ENCODE measurements at regions not wholly inside any gene's neighbourhood (a gene's known extent, or its start where the extent isn't known, plus 50 kb on each side); places are given as distances from the start of the nearest gene placed in this dataset.

DNA sequence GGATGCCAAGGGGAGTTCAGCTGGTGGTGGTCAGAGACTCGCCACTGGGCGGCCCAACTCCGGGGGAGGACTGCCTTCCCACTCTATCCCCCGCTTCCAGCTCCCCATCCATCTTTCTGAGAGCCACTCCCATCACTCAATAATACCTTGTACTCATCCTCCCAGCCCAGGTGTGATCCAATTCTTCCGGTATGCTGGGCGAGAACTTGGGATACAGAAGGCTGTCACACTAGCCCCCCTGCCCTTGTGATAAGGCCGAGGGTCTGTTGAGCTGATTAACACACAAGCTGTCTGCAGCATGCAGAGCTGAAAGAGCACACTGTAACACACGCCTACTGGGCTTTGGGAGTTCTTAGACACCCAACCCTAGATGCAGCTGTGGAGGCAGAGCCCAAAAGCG, 460.4 kb upstream of the EEF2KMT start:
- no peak for DNase-seq

DNA sequence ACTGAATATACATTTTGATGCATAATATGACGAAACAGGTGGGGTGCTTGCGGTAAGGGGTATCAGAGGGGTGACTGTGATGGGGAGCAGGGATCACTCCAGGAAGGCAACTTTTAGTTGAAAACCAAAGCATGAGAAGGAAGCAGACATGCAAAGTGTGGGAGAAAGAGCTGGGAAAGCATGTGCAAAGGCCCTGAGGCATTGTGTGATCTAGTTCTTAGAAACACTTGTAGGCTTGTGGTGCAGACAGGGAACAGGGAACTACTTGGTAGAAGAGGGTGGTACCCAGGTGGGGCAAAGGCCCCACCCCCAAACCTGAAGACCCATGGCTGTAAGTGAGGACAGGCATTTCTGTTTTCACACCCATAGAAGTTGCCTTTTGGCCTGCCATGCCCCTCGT, 459.9 kb upstream of the EEF2KMT start:
- DNase-seq: no peak

- no peak for DNase-seq
Measured at GRCh38 chr16:5556158-5556810, 458.7 kb upstream of the EEF2KMT start.

- no peak for DNase-seq
Measured at GRCh38 chr16:5551909-5552308, 454.3 kb upstream of the EEF2KMT start.

GRCh38 chr16:5549802-5550201, 452.2 kb upstream of the EEF2KMT start:
- no peak for DNase-seq

DNA sequence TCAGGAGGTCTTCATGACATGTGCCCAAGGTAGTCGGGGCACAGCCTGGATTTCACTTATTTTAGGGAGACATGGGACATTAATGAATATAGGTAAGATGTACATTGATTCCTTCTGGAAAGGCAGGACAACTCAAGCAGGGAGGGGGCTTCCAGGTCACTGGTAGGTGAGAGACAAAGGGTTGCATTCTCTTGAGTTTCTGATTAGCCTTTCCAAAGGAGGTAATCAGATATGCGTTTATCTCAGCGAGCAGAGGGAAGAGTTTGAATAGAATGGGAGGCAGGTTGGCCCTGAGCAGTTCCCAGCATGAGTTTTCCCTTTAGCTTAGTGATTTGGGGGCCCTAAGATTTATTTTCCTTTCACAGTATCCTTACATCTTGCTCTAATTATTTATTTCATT, 443.8 kb upstream of the EEF2KMT start:
- no peak for DNase-seq

- no peak for DNase-seq
Measured at GRCh38 chr16:5537347-5537746, 439.8 kb upstream of the EEF2KMT start.

- no peak for DNase-seq
Measured at GRCh38 chr16:5533321-5533888, 435.8 kb upstream of the EEF2KMT start.

GRCh38 chr16:5527817-5528216, 430.2 kb upstream of the EEF2KMT start:
- DNase-seq: no peak

DNA sequence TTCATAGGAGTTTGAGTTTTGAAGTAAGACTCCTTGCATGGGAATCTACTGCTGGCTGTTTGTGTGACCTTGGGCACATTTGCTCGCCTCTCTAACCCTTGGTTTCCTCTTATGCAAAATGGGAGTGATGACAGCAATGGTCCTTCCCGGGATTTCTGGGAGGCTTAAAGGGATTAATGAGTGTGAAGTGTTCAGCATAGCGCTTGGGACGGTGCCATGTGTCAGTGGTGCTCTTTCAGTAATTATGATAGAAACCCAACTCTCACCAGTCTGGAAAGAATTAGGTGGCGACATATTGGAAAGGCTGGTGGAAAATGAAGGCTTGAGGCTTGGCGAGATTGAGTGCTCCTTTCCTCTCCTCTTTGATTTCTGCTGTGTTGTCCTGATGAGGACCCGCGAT, 429.2 kb upstream of the EEF2KMT start:
- DNase-seq: no peak

DNA sequence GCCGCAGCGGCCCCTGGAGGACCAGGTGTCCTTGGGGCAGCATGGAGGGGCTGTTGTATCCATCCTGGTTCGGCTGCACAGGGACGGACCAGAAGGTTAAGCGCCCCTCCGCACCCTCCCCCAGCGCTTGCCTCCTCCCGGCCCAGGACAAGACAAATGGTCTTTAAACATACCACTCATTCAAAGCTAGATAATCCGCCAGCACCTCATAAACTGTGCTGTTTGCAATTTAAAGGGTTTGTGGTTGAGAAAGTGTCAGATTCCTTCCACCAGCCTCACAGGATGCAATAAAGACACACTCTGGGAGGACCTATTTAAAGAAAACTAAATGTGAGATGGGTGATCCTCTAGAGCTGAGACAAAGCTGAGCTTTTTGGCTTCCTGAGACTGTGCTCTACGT, 426.2 kb upstream of the EEF2KMT start:
- DNase-seq: no peak

DNA sequence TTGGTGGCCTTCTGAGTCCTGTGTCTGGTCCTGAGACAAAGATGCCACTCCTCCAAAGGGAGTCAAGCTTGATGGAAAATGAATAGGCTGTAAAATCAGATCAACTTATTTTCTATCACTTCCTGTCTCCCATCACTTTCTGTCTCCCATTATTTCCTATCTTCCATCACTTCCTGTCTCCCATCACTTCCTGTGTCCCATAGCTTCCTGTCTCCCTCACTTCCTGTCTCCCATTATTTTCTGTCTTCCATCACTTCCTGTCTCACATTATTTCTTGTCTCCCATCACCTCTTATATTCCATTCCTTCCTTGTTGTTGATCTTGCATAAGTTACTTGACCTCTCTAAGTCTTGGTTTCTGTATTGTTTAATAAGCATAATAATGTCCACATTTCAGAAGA, 418.5 kb upstream of the EEF2KMT start:
- no peak for DNase-seq

DNA sequence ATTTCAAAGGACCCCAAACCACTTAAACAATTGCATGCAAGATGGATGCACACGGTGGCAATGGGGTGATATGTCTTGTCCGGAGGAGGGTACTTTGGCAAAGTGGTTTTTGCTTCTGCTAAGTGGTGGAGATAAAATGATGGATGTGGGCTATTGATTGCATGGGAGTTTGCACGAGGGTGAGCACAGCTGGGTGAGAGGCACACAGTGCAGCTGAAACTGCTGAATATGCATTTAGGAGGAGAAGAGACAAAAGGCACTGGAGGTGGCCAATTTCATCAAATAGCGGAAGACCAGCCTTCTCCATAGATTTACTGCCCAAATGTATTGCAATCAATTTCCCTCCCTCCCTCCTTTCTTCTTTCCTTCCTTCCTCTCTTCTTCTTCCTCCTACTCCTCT, 414.4 kb upstream of the EEF2KMT start:
- no peak for DNase-seq

DNA sequence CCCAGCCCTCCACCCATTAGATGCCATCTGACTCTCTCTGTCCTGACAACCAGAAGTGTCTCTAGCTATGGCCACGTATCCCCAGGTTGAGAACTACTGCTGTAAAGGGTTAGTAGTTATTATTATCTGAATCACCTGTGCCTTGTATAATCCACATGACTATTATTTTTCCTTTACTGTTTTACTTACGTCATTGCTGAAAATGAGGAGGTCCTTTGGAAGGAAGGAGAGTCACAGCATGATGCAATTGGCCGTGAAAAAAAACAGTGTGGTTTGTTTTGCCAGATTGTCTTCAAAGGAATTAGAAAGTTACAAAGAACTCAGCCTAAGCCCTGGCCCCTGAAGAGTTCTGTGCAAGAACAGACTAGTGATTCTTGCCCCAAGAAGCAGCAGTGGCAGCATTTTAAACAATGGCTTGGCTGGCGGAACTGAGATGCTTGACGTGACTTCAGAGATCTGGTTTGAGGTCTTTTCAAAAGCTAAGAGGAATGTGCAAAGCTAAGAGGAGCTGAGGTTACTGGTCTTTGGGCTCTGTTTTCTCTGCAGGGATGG, 413.3 kb upstream of the EEF2KMT start:
- DNase-seq: no peak

- no peak for DNase-seq
Measured at GRCh38 chr16:5509794-5510193, 412.2 kb upstream of the EEF2KMT start.

GRCh38 chr16:5509336-5509735, 411.7 kb upstream of the EEF2KMT start:
- no peak for DNase-seq

DNA sequence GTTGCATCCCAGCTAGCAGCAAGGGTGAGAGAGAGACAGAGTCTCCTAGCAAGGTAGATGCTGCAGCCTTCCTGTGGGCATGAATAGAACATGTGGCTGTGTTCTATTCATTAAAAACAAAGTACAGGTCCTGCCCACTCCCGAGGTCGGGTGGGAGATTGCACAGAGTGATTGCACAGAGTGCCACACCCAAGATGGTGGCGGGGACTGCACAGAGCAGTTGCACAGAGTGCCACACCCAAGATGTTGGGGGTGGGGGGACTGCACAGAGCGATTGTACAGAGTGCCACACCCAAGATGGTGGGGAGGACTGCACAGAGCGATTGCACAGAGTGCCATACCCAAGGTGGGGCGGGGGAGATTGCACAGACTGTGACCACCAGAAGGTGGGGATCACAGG, 410.8 kb upstream of the EEF2KMT start:
- no peak for DNase-seq

GRCh38 chr16:5506021-5506420, 408.4 kb upstream of the EEF2KMT start:
- no peak for DNase-seq

DNA sequence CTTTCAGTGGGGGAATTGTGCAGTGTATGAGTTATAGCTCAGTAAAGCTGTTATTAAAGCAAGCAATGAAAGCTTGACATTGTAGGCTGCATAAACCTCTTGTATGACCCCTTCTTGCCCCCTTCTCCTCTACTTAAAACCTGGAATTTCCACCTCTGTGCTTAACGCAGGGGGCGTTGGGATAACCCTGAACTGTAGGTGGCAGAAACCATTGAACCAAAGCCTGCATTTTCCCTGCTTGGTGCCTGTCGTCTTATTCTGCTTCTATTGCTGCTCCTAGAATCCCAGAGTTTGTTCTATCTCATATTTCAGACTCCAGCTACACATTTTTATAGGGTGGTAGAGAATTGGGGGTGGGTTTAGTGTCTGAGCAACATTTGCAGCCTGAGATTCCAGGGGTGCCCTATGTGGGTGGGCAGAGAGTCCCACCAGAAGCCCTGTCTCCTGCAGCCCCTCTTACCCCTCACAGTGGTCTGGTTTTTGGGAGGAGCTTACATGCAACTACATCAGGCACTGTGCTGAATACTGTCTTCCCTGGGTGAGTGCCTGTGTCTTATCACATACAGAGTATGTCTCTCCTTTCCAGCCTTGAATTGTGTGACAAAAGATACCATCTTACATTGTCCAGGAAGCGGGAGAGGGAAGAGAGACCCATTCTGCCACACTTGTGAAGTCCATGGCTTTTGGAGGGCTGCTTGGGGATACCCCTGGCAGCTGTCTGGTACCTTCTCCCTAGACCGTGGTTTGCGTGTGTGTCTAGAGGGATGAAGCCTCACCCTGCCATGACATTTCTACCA, 407.7 kb upstream of the EEF2KMT start:
- DNase-seq: no peak

DNA sequence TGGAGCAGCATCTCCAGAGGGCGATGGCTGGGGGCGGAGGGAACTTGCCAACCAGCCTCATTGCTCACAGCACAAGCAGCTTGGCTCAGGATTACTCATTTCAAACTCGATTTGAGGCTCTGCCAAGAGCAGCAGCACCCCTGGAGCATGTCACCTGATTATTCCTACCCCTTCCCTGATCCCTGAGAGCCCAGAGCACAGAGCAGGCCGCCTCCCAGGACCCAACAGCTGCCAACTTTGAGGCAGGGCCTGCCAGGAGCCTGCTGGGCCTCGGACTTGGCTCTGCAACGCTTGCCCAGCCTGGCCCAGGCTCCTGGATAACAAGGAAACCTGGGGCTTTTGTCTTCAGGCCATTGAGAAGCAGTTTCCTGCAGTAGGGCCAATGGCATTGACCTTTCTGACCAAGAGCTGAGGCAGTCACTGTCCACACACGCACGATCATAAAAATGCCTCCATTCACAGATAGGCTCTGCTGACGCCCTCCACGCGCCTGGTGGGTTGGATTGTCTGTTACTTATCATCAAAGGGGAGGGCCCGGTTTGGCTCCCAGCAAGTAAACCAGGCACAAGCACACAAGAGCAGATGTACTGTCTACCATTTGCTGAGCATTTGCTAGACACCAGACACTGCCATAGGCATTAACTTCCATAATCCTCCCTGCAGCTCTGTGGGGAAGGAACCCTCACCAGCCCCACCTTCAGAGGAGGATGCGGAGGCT, 406.6 kb upstream of the EEF2KMT start:
- DNase-seq: no peak

- no peak for DNase-seq
Measured at GRCh38 chr16:5502944-5503343, 405.3 kb upstream of the EEF2KMT start.

- no peak for DNase-seq
Measured at GRCh38 chr16:5502467-5502869, 404.9 kb upstream of the EEF2KMT start.

GRCh38 chr16:5500526-5500925, 402.9 kb upstream of the EEF2KMT start:
- DNase-seq: no peak
